Panc1 (cell line): ENCODE measurements at regions not wholly inside any gene's neighbourhood (a gene's known extent, or its start where the extent isn't known, plus 50 kb on each side); places are given as distances from the start of the nearest gene placed in this dataset.

ENCODE experiments used
- CTCF ChIP-seq: fragments of 450-650 bp; IDR thresholded peaks from 2 replicates; pipeline ENCODE4 v1.5.1; 2017; ENCODE audit warnings: mild to moderate bottlenecking
- POLR2AphosphoS5 ChIP-seq: IDR thresholded peaks from 2 replicates; pipeline ENCODE4 v1.6.1; 2012; ENCODE audit warnings: mild to moderate bottlenecking, low read depth, low read length, moderate library complexity
- SIN3A ChIP-seq: IDR thresholded peaks from 2 replicates; pipeline ENCODE4 v1.6.1; 2012; ENCODE audit warnings: low read depth, mild to moderate bottlenecking, low read length, moderate library complexity, borderline replicate concordance; ENCODE audit not compliant: insufficient read depth
- TCF7L2 ChIP-seq: IDR thresholded peaks from 2 replicates; pipeline ENCODE4 v1.6.1; 2011; ENCODE audit warnings: mild to moderate bottlenecking, low read depth, low read length, inconsistent platforms

DNA sequence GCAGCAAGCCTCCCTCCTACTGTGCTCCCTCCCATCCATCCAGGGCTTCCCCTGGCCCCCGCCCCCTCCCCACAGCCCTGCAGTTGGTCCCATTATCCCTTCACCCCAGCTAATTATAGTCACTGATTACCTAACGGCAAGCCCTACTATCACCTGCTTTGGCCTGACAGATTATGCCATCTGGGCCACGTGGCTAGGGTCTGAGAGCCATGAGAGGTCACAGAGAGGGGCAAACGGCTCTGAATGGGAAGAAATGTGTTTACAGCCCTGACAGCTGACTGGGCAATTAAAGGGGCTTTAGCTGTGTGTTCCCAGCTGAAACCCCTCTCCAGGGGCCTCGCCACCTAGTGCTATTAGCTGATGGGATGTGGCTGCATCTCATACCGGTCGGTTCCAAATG lies 134.4 kb upstream of the CPEB2 start:
- TF ChIP-seq CTCF (no peak), TCF7L2 (no peak), SIN3A (no peak), POLR2AphosphoS5 (no peak)
